ENCODE measurements at regions not wholly inside any gene's neighbourhood (a gene's known extent, or its start where the extent isn't known, plus 50 kb on each side); places are given as distances from the start of the nearest gene placed in this dataset.
"Not testable (repeated sequence)": the region's sequence is repeated elsewhere in the genome, so short reads cannot be mapped to it uniquely, and the experiment has no call there.

- no peak for TF ChIP-seq CTCF (IDR thresholded peaks at IDR 0.05; ENCODE audit: insufficient read depth, low read depth, low read length)
- Histone ChIP-seq H3K27me3 (ENCODE audit: control insufficient read depth, insufficient read depth, low read length) (no peaks in the 10 kb centered on the region), H3K36me3 (ENCODE audit: control insufficient read depth, insufficient read depth, low read length) (no peaks in the 10 kb centered on the region), H3K4me3 (ENCODE audit: low read depth, low read length) (no peak overlapping the region)
- ChIA-PET POLR2A (no interaction called here), CTCF (interaction anchor here (0.9 to 2.1 kb wide), 2 partner anchors 38 to 78 kb away, joined by 3 to 8 read pairs; no protein-coding TSS in a partner anchor)
- no peak for DNase-seq (ENCODE audit: low read depth)
These were observed 73.3 kb upstream of the FHIP2A start for GRCh38 chr10:114748241-114748640.

- Histone ChIP-seq H3K4me3 (ENCODE audit: low read depth, low read length) (no peak overlapping the region), H3K27me3 (ENCODE audit: control insufficient read depth, insufficient read depth, low read length) (no peaks in the 10 kb centered on the region), H3K36me3 (ENCODE audit: control insufficient read depth, insufficient read depth, low read length) (no peaks in the 10 kb centered on the region)
- ChIA-PET CTCF (interaction anchor here (0.6 to 2.1 kb wide), 3 partner anchors 37 to 768 kb away, joined by 3 to 8 read pairs (median 3); no protein-coding TSS in a partner anchor), POLR2A (interaction anchor here (0.7 kb wide), 1 partner anchor 20 kb away, joined by 3 read pairs; no protein-coding TSS in a partner anchor)
- DNase-seq (ENCODE audit: low read depth), result no peak
- TF ChIP-seq CTCF (IDR thresholded peaks at IDR 0.05; ENCODE audit: insufficient read depth, low read depth, low read length), result no peak
These were observed 72.6 kb upstream of the FHIP2A start for GRCh38 chr10:114749014-114749413.

GRCh38 chr10:114749510-114749909, 72.1 kb upstream of the FHIP2A start:
- no peak for DNase-seq (ENCODE audit: low read depth)
- Histone ChIP-seq H3K36me3 (ENCODE audit: control insufficient read depth, insufficient read depth, low read length) (no peaks in the 10 kb centered on the region), H3K4me3 (ENCODE audit: low read depth, low read length) (no peak overlapping the region), H3K27me3 (ENCODE audit: control insufficient read depth, insufficient read depth, low read length) (no peaks in the 10 kb centered on the region)
- TF ChIP-seq CTCF (IDR thresholded peaks at IDR 0.05; ENCODE audit: insufficient read depth, low read depth, low read length), result no peak
- CTCF ChIA-PET, result interaction anchor here (0.6 to 2.1 kb wide), 2 partner anchors 37 to 769 kb away, joined by 3 to 8 read pairs; no protein-coding TSS in a partner anchor
- POLR2A ChIA-PET, result no interaction called here

- no peaks in the 10 kb centered on the region for H3K27me3 ChIP-seq (ENCODE audit: control insufficient read depth, insufficient read depth, low read length)
- no peak overlapping the region for H3K4me3 ChIP-seq (ENCODE audit: low read depth, low read length)
- no peaks in the 10 kb centered on the region for H3K36me3 ChIP-seq (ENCODE audit: control insufficient read depth, insufficient read depth, low read length)
- CTCF ChIA-PET, result interaction anchor here (0.7 to 2.0 kb wide), 2 partner anchors 34 to 48 kb away, joined by 3 to 4 read pairs; no protein-coding TSS in a partner anchor
- POLR2A ChIA-PET, result no interaction called here
- no peak for TF ChIP-seq CTCF (IDR thresholded peaks at IDR 0.05; ENCODE audit: insufficient read depth, low read depth, low read length)
- peak; percentile 35 for DNase-seq (ENCODE audit: low read depth)
These were observed 69.7 kb upstream of the FHIP2A start for GRCh38 chr10:114751856-114752255.

- CTCF ChIA-PET, result interaction anchor here (0.7 to 2.0 kb wide), 3 partner anchors 34 to 201 kb away, joined by 3 to 7 read pairs (median 4); no protein-coding TSS in a partner anchor
- H3K36me3 ChIP-seq (ENCODE audit: control insufficient read depth, insufficient read depth, low read length); H3K27me3 ChIP-seq (ENCODE audit: control insufficient read depth, insufficient read depth, low read length); DNase-seq (ENCODE audit: low read depth); H3K4me3 ChIP-seq (ENCODE audit: low read depth, low read length): not testable (repeated sequence)
- POLR2A ChIA-PET, result interaction anchor here (0.6 to 1.0 kb wide), 3 partner anchors 15 to 1066 kb away, joined by 3 to 10 read pairs (median 4); no protein-coding TSS in a partner anchor
These were observed 69.0 kb upstream of the FHIP2A start for GRCh38 chr10:114752570-114752969.

- ChIA-PET CTCF (interaction anchor here (0.6 to 2.0 kb wide), 3 partner anchors 33 to 201 kb away, joined by 3 to 7 read pairs (median 4); no protein-coding TSS in a partner anchor), POLR2A (interaction anchor here (0.6 to 1.0 kb wide), 4 partner anchors 10 to 1065 kb away, joined by 3 to 10 read pairs (median 4); no protein-coding TSS in a partner anchor)
- DNase-seq (ENCODE audit: low read depth), result peak; percentile 57
- TF ChIP-seq CTCF (IDR thresholded peaks at IDR 0.05; ENCODE audit: insufficient read depth, low read depth, low read length), result peak; percentile 53
- no peaks in the 10 kb centered on the region for H3K36me3 ChIP-seq (ENCODE audit: control insufficient read depth, insufficient read depth, low read length)
- H3K4me3 ChIP-seq (ENCODE audit: low read depth, low read length), result no peak overlapping the region
- H3K27me3 ChIP-seq (ENCODE audit: control insufficient read depth, insufficient read depth, low read length), result no peaks in the 10 kb centered on the region
These were observed 68.5 kb upstream of the FHIP2A start for GRCh38 chr10:114753126-114753525.

Measured in BJ (cell line).